Neuronal stem cell (in vitro differentiated cells): ENCODE measurements at regions not wholly inside any gene's neighbourhood (a gene's known extent, or its start where the extent isn't known, plus 50 kb on each side); places are given as distances from the start of the nearest gene placed in this dataset.

Experiments
- DNase-seq: peaks from one replicate; pipeline ENCODE4 v3.0.0-alpha.2; 2013; ENCODE audit warnings: low spot score
- H2AFZ ChIP-seq: one replicate; pipeline ENCODE4 v1.6.1; 2013; ENCODE audit warnings: mild to moderate bottlenecking, low read length, inconsistent platforms
- H2AK5ac ChIP-seq: 2 replicates; pipeline ENCODE4 v1.6.1; 2013; ENCODE audit warnings: low read depth, mild to moderate bottlenecking, inconsistent platforms, low read length, moderate library complexity, mixed read lengths
- H2BK120ac ChIP-seq: 2 replicates; pipeline ENCODE4 v1.6.1; 2013; ENCODE audit warnings: low read depth, mild to moderate bottlenecking, inconsistent platforms, low read length, moderate library complexity, mixed read lengths
- H2BK12ac ChIP-seq: one replicate; pipeline ENCODE4 v1.6.1; 2013; ENCODE audit warnings: low read length, inconsistent platforms
- H2BK15ac ChIP-seq: 2 replicates; pipeline ENCODE4 v1.6.1; 2013; ENCODE audit warnings: mild to moderate bottlenecking, low read length, inconsistent platforms, mixed read lengths
- H2BK5ac ChIP-seq: one replicate; pipeline ENCODE4 v1.6.1; 2013; ENCODE audit warnings: inconsistent platforms, mild to moderate bottlenecking, low read length, moderate library complexity
- H3K14ac ChIP-seq: one replicate; pipeline ENCODE4 v1.6.1; 2013; ENCODE audit warnings: low read length, inconsistent platforms
- H3K18ac ChIP-seq: 2 replicates; pipeline ENCODE4 v1.6.1; 2013; ENCODE audit warnings: low read length, inconsistent platforms
- H3K23ac ChIP-seq: 2 replicates; pipeline ENCODE4 v1.6.1; 2013; ENCODE audit warnings: low read depth, mild to moderate bottlenecking, mixed read lengths, low read length, inconsistent platforms; ENCODE audit not compliant: poor library complexity
- H3K27ac ChIP-seq: replicated peaks from 3 replicates; pipeline ENCODE4 v1.5.1; 2013; ENCODE audit warnings: low read length, inconsistent platforms
- H3K27me3 ChIP-seq, 3 experiments: 2 replicates each; pipeline ENCODE4 v1.6.1; 2013; ENCODE audit warnings: low read length in 3 of 3, mild to moderate bottlenecking in 2 of 3, inconsistent platforms in 1 of 3, low read depth in 1 of 3, mixed read lengths in 1 of 3, moderate library complexity in 1 of 3; ENCODE audit not compliant: control insufficient read depth in 3 of 3, insufficient read depth in 3 of 3
- H3K36me3 ChIP-seq, 2 donors: replicated peaks in 1 of 2; 2 replicates each; pipeline ENCODE4 v1.6.1; 2013; ENCODE audit warnings: low read length in 2 of 2; ENCODE audit not compliant: control insufficient read depth in 2 of 2, insufficient read depth in 2 of 2
- H3K4ac ChIP-seq: 2 replicates; pipeline ENCODE4 v1.6.1; 2013; ENCODE audit warnings: inconsistent platforms, mild to moderate bottlenecking, low read length, moderate library complexity
- H3K4me1 ChIP-seq, 2 donors: 1 replicate in 1 of 2; 2 replicates in 1 of 2; pipeline ENCODE4 v1.6.1; 2013; ENCODE audit warnings: low read length in 2 of 2, low read depth in 1 of 2; ENCODE audit not compliant: control insufficient read depth in 2 of 2, insufficient read depth in 1 of 2
- H3K4me2 ChIP-seq: one replicate; pipeline ENCODE4 v1.6.1; 2013; ENCODE audit warnings: mild to moderate bottlenecking, low read length, inconsistent platforms; ENCODE audit not compliant: insufficient read depth, poor library complexity, severe bottlenecking
- H3K4me3 ChIP-seq, 2 donors: 2 replicates each; pipeline ENCODE4 v1.5.1; 2013; ENCODE audit warnings: low read length in 2 of 2, mild to moderate bottlenecking in 2 of 2, inconsistent platforms in 1 of 2, moderate library complexity in 1 of 2
- H3K79me1 ChIP-seq: one replicate; pipeline ENCODE4 v1.6.1; 2013; ENCODE audit warnings: low read depth, mild to moderate bottlenecking, inconsistent platforms, low read length, moderate library complexity
- H3K9ac ChIP-seq: one replicate; pipeline ENCODE4 v1.6.1; 2013; ENCODE audit warnings: mild to moderate bottlenecking, low read depth, low read length, inconsistent platforms; ENCODE audit not compliant: poor library complexity
- H3K9me3 ChIP-seq, 2 donors: replicated peaks in 1 of 2; 2 replicates each; pipeline versions ENCODE3 to v1.6.1; 2013; ENCODE audit warnings: low read length in 2 of 2, mild to moderate bottlenecking in 2 of 2, inconsistent platforms in 1 of 2, low read depth in 1 of 2, mixed read lengths in 1 of 2, moderate library complexity in 1 of 2; ENCODE audit not compliant: control insufficient read depth in 2 of 2, insufficient read depth in 1 of 2
- H4K8ac ChIP-seq: one replicate; pipeline ENCODE4 v1.6.1; 2013; ENCODE audit warnings: low read depth, mild to moderate bottlenecking, inconsistent platforms, low read length, moderate library complexity
- H4K91ac ChIP-seq: one replicate; pipeline ENCODE4 v1.6.1; 2013; ENCODE audit warnings: low read length, low read depth, mild to moderate bottlenecking, inconsistent platforms; ENCODE audit not compliant: poor library complexity
- WGBS, 2 donors: extraction: QIAGEN DNeasy Blood & Tissue Kit; methylation state at CpG; one replicate each; pipeline ENCODE4 v1.1.7; 2013; ENCODE audit warnings: missing lambda C conversion rate in 2 of 2, mixed read lengths in 1 of 2; ENCODE audit not compliant: insufficient read length in 2 of 2, insufficient replicate concordance in 1 of 2; ENCODE audit errors: extremely low coverage in 2 of 2; 5-methylcytosine and 5-hydroxymethylcytosine counted together

DNA sequence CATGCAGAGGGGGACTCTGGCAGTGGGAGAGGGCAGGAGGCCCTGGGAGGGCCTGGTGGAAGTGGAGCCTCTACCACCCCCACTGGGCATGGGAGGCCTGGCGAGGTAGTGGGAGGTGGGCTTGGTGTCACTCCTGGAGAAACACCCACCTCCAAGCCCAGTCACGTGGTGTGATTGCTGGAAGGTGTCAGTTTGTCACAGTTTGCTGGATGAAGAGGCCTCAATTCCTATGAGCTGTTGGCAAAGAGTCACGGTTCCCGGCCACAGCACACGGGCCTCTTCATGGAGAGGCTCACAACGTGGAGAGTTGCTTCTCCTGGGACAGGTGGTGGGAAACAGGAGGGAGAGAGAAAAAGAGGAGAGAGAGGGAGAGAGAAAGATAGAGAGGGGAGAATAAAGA, 684.1 kb upstream of the ARGLU1 start:
- H3K4me2 ChIP-seq = no peak overlapping the region
- H2BK15ac ChIP-seq = no peak overlapping the region
- peaks cover 0 to 2% (median 0%) of the 10 kb centered on the region in 3 experiments for H3K27me3 ChIP-seq
- no peak overlapping the region for H2BK12ac ChIP-seq
- no peaks in the 10 kb centered on the region for H3K79me1 ChIP-seq
- no peak for DNase-seq
- H4K91ac ChIP-seq = no peak overlapping the region
- no peaks in the 10 kb centered on the region for H3K36me3 ChIP-seq
- no peak overlapping the region for H3K4ac ChIP-seq
- H3K23ac ChIP-seq = no peak overlapping the region
- peaks cover 3 to 5% of the 10 kb centered on the region in 2 donors for H3K4me1 ChIP-seq
- no peak overlapping the region for H4K8ac ChIP-seq
- no peak overlapping the region for H2AFZ ChIP-seq
- WGBS, 2 donors = no CpG with 5 or more reads among the region's 6 CpGs
- no peak overlapping the region for H2AK5ac ChIP-seq
- no peak overlapping the region for H2BK5ac ChIP-seq
- H3K27ac ChIP-seq = no peak overlapping the region
- H2BK120ac ChIP-seq = no peak overlapping the region
- H3K9ac ChIP-seq = peak overlapping the region; percentile 50
- H3K18ac ChIP-seq = no peak overlapping the region
- no peak overlapping the region for H3K4me3 ChIP-seq
- H3K14ac ChIP-seq = no peak overlapping the region
- no peaks in the 10 kb centered on the region for H3K9me3 ChIP-seq

- H2BK5ac ChIP-seq = no peak overlapping the region
- H4K91ac ChIP-seq = no peak overlapping the region
- H2BK15ac ChIP-seq = no peak overlapping the region
- no peak overlapping the region for H2BK120ac ChIP-seq
- peaks cover 0 to 2% (median 0%) of the 10 kb centered on the region in 3 experiments for H3K27me3 ChIP-seq
- H2BK12ac ChIP-seq = no peak overlapping the region
- H3K36me3 ChIP-seq = no peaks in the 10 kb centered on the region
- no peaks in the 10 kb centered on the region for H3K9me3 ChIP-seq
- H3K18ac ChIP-seq = no peak overlapping the region
- peaks cover 3 to 5% of the 10 kb centered on the region in 2 donors for H3K4me1 ChIP-seq
- no CpG with 5 or more reads among the region's 4 CpGs for WGBS, 2 donors
- H3K14ac ChIP-seq = no peak overlapping the region
- H4K8ac ChIP-seq = no peak overlapping the region
- no peak overlapping the region for H3K23ac ChIP-seq
- H3K9ac ChIP-seq = no peak overlapping the region
- no peak overlapping the region for H3K4ac ChIP-seq
- no peaks in the 10 kb centered on the region for H3K79me1 ChIP-seq
- no peak overlapping the region for H3K27ac ChIP-seq
- peak overlapping the region; percentile 39 for H2AFZ ChIP-seq
- H3K4me3 ChIP-seq = no peak overlapping the region
- H2AK5ac ChIP-seq = no peak overlapping the region
- H3K4me2 ChIP-seq = no peak overlapping the region
- no peak for DNase-seq
These were observed 683.4 kb upstream of the ARGLU1 start for GRCh38 chr13:107251341-107251740.

GRCh38 chr13:107250628-107251027, 682.7 kb upstream of the ARGLU1 start:
- H3K27ac ChIP-seq = no peak overlapping the region
- H3K9ac ChIP-seq = no peak overlapping the region
- no peak overlapping the region for H3K18ac ChIP-seq
- H3K4me3 ChIP-seq = no peak overlapping the region
- DNase-seq = no peak
- no peak overlapping the region for H2BK120ac ChIP-seq
- peaks cover 0 to 2% (median 0%) of the 10 kb centered on the region in 3 experiments for H3K27me3 ChIP-seq
- no peak overlapping the region for H2AK5ac ChIP-seq
- H2AFZ ChIP-seq = no peak overlapping the region
- no peak overlapping the region for H3K14ac ChIP-seq
- WGBS, 2 donors = no CpG with 5 or more reads among the region's 4 CpGs
- no peaks in the 10 kb centered on the region for H3K9me3 ChIP-seq
- no peak overlapping the region for H3K4ac ChIP-seq
- no peak overlapping the region for H2BK15ac ChIP-seq
- no peak overlapping the region for H3K23ac ChIP-seq
- no peak overlapping the region for H2BK12ac ChIP-seq
- peaks cover 3 to 5% of the 10 kb centered on the region in 2 donors for H3K4me1 ChIP-seq
- H4K8ac ChIP-seq = no peak overlapping the region
- no peaks in the 10 kb centered on the region for H3K79me1 ChIP-seq
- H3K36me3 ChIP-seq = no peaks in the 10 kb centered on the region
- H3K4me2 ChIP-seq = no peak overlapping the region
- H2BK5ac ChIP-seq = no peak overlapping the region
- no peak overlapping the region for H4K91ac ChIP-seq

GRCh38 chr13:107244241-107244640, 676.3 kb upstream of the ARGLU1 start:
- no peak overlapping the region for H3K23ac ChIP-seq
- no peak overlapping the region for H3K14ac ChIP-seq
- WGBS, 2 donors = no CpG with 5 or more reads among the region's 2 CpGs

More at GRCh38 chr13:107244241-107244640, 676.3 kb upstream of the ARGLU1 start:
- no peak for DNase-seq
- Histone ChIP-seq H2BK5ac (no peak overlapping the region), H2BK120ac (no peak overlapping the region), H3K27ac (no peak overlapping the region), H3K4me1 (peaks cover 2 to 5% of the 10 kb centered on the region in 2 donors), H3K9ac (no peak overlapping the region), H3K27me3 (peaks cover 0 to 2% (median 0%) of the 10 kb centered on the region in 3 experiments), H3K18ac (no peak overlapping the region), H3K4ac (no peak overlapping the region), H3K9me3 (no peaks in the 10 kb centered on the region), H2BK12ac (no peak overlapping the region), H3K79me1 (no peaks in the 10 kb centered on the region), H4K91ac (no peak overlapping the region), H3K36me3 (no peaks in the 10 kb centered on the region), H2AK5ac (no peak overlapping the region), H2AFZ (no peak overlapping the region), H3K4me3 (no peak overlapping the region), H2BK15ac (no peak overlapping the region), H4K8ac (no peak overlapping the region), H3K4me2 (no peak overlapping the region)
